ENCODE measurements at regions not wholly inside any gene's neighbourhood (a gene's known extent, or its start where the extent isn't known, plus 50 kb on each side); places are given as distances from the start of the nearest gene placed in this dataset.

DNA sequence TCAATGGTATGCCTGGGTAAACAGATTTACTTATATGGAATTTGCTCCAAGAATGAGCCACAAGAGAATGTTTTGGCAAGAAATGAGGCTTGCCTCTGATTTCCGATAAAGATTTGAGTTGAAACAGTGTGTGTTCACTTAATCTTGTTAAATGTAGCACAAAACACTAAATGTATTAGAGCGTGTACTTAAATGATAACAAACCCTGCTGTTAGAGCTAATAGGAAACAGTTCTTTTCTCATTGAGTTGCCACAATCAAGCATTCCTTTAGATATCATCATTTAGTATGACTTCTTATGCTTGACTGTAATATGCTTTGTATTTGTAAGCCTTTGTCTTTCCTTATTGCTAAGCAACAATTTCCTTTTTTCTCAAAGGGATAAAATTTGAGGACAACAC is 353.6 kb upstream of the ZNF717 start:
- Histone ChIP-seq H3K4me1 (ENCODE audit: control insufficient read depth, insufficient read depth, low read length) (no peaks in the 10 kb centered on the region), H3K27me3 (replicated peaks in 1 of 2; ENCODE audit: control insufficient read depth in 2 of 2, insufficient read depth in 2 of 2, low read length in 1 of 2) (no peaks in the 10 kb centered on the region), H2AFZ (ENCODE audit: control insufficient read depth, low read depth, low read length) (no peak overlapping the region), H3K9me3 (replicated peaks; ENCODE audit: control insufficient read depth, insufficient read depth, low read length) (no peaks in the 10 kb centered on the region), H3K4me3 (no peak overlapping the region), H3K36me3 (ENCODE audit: control insufficient read depth in 2 of 2, insufficient read depth in 2 of 2, low read length in 1 of 2) (no peaks in the 10 kb centered on the region), H3K79me2 (ENCODE audit: control insufficient read depth, insufficient read depth, low read length) (no peaks in the 10 kb centered on the region), H4K20me1 (ENCODE audit: control insufficient read depth, insufficient read depth) (no peaks in the 10 kb centered on the region), H3K4me2 (ENCODE audit: control insufficient read depth, insufficient read depth) (no peak overlapping the region), H3K9ac (ENCODE audit: control insufficient read depth, insufficient read depth, low read length) (no peak overlapping the region), H3K27ac (ENCODE audit: control insufficient read depth, insufficient read depth) (no peak overlapping the region)
- ATAC-seq (no peak), DNase-seq (ENCODE audit: low read depth, low spot score) (no peak), FAIRE-seq (no peak)
- TF ChIP-seq ESRRA (IDR thresholded peaks at IDR 0.05; ENCODE audit: low read length) (no peak), PML (IDR thresholded peaks at IDR 0.05; ENCODE audit: low read length) (no peak), SMARCA5 (IDR thresholded peaks at IDR 0.05) (no peak), SIN3A (IDR thresholded peaks at IDR 0.05; ENCODE audit: low read depth, low read length) (no peak), POLR2A (IDR thresholded peaks at IDR 0.05; ENCODE audit: low read depth, low read length) (no peak), CBX5 (IDR thresholded peaks at IDR 0.05; ENCODE audit: low read depth) (no peak), RBBP5 (conservative IDR thresholded peaks at IDR 0.05) (no peak), KAT2A (conservative IDR thresholded peaks at IDR 0.05; ENCODE audit: control insufficient read depth, low read depth, low read length) (no peak), RB1 (IDR thresholded peaks at IDR 0.05; ENCODE audit: borderline replicate concordance) (no peak), ATF7 (IDR thresholded peaks at IDR 0.05; ENCODE audit: low read depth) (no peak), ZNF622 (IDR thresholded peaks at IDR 0.05) (no peak), JUND (IDR thresholded peaks at IDR 0.05; ENCODE audit: low read depth, low read length) (no peak), BRCA1 (IDR thresholded peaks at IDR 0.05; ENCODE audit: low read depth, low read length) (no peak)
- TF ChIP-seq, protein P1, sequence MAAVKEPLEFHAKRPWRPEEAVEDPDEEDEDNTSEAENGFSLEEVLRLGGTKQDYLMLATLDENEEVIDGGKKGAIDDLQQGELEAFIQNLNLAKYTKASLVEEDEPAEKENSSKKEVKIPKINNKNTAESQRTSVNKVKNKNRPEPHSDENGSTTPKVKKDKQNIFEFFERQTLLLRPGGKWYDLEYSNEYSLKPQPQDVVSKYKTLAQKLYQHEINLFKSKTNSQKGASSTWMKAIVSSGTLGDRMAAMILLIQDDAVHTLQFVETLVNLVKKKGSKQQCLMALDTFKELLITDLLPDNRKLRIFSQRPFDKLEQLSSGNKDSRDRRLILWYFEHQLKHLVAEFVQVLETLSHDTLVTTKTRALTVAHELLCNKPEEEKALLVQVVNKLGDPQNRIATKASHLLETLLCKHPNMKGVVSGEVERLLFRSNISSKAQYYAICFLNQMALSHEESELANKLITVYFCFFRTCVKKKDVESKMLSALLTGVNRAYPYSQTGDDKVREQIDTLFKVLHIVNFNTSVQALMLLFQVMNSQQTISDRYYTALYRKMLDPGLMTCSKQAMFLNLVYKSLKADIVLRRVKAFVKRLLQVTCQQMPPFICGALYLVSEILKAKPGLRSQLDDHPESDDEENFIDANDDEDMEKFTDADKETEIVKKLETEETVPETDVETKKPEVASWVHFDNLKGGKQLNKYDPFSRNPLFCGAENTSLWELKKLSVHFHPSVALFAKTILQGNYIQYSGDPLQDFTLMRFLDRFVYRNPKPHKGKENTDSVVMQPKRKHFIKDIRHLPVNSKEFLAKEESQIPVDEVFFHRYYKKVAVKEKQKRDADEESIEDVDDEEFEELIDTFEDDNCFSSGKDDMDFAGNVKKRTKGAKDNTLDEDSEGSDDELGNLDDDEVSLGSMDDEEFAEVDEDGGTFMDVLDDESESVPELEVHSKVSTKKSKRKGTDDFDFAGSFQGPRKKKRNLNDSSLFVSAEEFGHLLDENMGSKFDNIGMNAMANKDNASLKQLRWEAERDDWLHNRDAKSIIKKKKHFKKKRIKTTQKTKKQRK (IDR thresholded peaks at IDR 0.05; ENCODE audit: low read depth, low read length), result no peak
- TF ChIP-seq, protein P2, sequence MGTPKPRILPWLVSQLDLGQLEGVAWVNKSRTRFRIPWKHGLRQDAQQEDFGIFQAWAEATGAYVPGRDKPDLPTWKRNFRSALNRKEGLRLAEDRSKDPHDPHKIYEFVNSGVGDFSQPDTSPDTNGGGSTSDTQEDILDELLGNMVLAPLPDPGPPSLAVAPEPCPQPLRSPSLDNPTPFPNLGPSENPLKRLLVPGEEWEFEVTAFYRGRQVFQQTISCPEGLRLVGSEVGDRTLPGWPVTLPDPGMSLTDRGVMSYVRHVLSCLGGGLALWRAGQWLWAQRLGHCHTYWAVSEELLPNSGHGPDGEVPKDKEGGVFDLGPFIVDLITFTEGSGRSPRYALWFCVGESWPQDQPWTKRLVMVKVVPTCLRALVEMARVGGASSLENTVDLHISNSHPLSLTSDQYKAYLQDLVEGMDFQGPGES (IDR thresholded peaks at IDR 0.05), result no peak
- ChIA-PET RAD21 (ENCODE audit: unreplicated experiment) (no interaction called here), SMC1A (ENCODE audit: uncharacterized antibody, unreplicated experiment) (interaction anchor here (0.7 to 1.1 kb wide), 3 partner anchors 9 to 28 kb away, joined by 3 read pairs; no protein-coding TSS in a partner anchor), POLR2A (no interaction called here), CTCF (no interaction called here)
- in situ Hi-C loops (cut with MboI) (no loop called here), intact Hi-C loops (cut with micrococcal nuclease; ENCODE audit: unreplicated experiment) (no loop called here)
- WGBS (ENCODE audit: insufficient coverage, insufficient replicate concordance, low lambda C conversion rate, missing lambda C conversion rate), result 55% methylated on average over 2 of the region's 2 CpGs
- no TSS peak for BruUV-seq (replicated peaks)
